ENCODE measurements at regions not wholly inside any gene's neighbourhood (a gene's known extent, or its start where the extent isn't known, plus 50 kb on each side); places are given as distances from the start of the nearest gene placed in this dataset.

- TF ChIP-seq CTCF (IDR thresholded peaks at IDR 0.05) = no peak
- no peak for TF ChIP-seq POLR2A (IDR thresholded peaks at IDR 0.05)
These were observed 138.3 kb upstream of the NAMPT start for GRCh38 chr7:106423111-106423510.
